GM15510 (cell line): ENCODE measurements at regions not wholly inside any gene's neighbourhood (a gene's known extent, or its start where the extent isn't known, plus 50 kb on each side); places are given as distances from the start of the nearest gene placed in this dataset.

Experiments used
- POLR2A ChIP-seq: IDR thresholded peaks from 3 replicates; pipeline ENCODE4 v1.6.1; 2011; ENCODE audit warnings: borderline replicate concordance; ENCODE audit not compliant: insufficient read length; ENCODE audit errors: extremely low read depth

GRCh38 chr15:99492275-99492674 is 73.5 kb upstream of the MEF2A start:
- no peak for TF ChIP-seq POLR2A

- no peak for TF ChIP-seq POLR2A
These were observed 73.1 kb upstream of the MEF2A start for GRCh38 chr15:99492716-99493115.

GRCh38 chr15:99493461-99493860 is 72.3 kb upstream of the MEF2A start:
- TF ChIP-seq POLR2A: no peak

GRCh38 chr15:99495430-99496301 is 70.1 kb upstream of the MEF2A start:
- no peak for TF ChIP-seq POLR2A

- no peak for TF ChIP-seq POLR2A
These were observed 69.5 kb upstream of the MEF2A start for GRCh38 chr15:99496302-99496629.

GRCh38 chr15:99502182-99502581 is 63.6 kb upstream of the MEF2A start:
- no peak for TF ChIP-seq POLR2A

GRCh38 chr15:99502661-99503060 is 63.1 kb upstream of the MEF2A start:
- no peak for TF ChIP-seq POLR2A

GRCh38 chr15:99503411-99503810 is 62.4 kb upstream of the MEF2A start:
- no peak for TF ChIP-seq POLR2A

GRCh38 chr15:99504071-99504822 is 61.5 kb upstream of the MEF2A start:
- no peak for TF ChIP-seq POLR2A

GRCh38 chr15:99504823-99505551 is 60.8 kb upstream of the MEF2A start:
- peak; percentile 44 for TF ChIP-seq POLR2A

GRCh38 chr15:99506399-99506798 is 59.4 kb upstream of the MEF2A start:
- no peak for TF ChIP-seq POLR2A

GRCh38 chr15:99507016-99507503 is 58.7 kb upstream of the MEF2A start:
- no peak for TF ChIP-seq POLR2A

GRCh38 chr15:99507504-99508310 is 58.1 kb upstream of the MEF2A start:
- peak; percentile 40 for TF ChIP-seq POLR2A

GRCh38 chr15:99508311-99508645 is 57.5 kb upstream of the MEF2A start:
- TF ChIP-seq POLR2A: no peak
